Right renal pelvis (tissue), 4 donors: ENCODE measurements at regions not wholly inside any gene's neighbourhood (a gene's known extent, or its start where the extent isn't known, plus 50 kb on each side); places are given as distances from the start of the nearest gene placed in this dataset.

Experiments used
- DNase-seq, 4 donors: peaks; one replicate each; pipeline ENCODE4 v3.0.0-alpha.2; 2013; ENCODE audit warnings: low read depth in 4 of 4, low spot score in 3 of 4, missing footprints in 1 of 4

- no peak for DNase-seq
These were observed 422.7 kb downstream of the MIAT start for GRCh38 chr22:27080036-27080578.

GRCh38 chr22:27080863-27081262, 423.5 kb downstream of the MIAT start:
- no peak for DNase-seq

- DNase-seq, result no peak
These were observed 426.2 kb downstream of the MIAT start for GRCh38 chr22:27083610-27084009.

DNA sequence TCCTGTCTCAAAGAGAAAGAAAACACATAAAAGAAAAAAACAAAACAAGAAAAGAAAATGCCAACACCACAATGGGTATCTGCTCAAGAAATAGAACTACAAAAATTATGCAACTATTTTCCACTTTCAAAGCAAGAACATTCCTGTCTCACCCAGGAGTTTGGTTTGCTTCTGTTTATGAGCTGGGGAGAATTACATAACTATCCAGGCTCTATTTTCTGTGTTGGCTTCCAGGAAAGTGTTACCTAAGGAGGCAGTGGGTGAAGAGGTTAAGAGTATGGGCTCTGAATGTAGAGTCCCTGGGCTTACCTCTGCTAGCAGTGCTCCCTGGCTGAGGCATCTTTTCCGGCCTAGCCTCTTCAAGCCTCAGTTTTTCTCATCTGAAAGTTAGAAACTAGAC, 426.7 kb downstream of the MIAT start:
- no peak for DNase-seq

DNA sequence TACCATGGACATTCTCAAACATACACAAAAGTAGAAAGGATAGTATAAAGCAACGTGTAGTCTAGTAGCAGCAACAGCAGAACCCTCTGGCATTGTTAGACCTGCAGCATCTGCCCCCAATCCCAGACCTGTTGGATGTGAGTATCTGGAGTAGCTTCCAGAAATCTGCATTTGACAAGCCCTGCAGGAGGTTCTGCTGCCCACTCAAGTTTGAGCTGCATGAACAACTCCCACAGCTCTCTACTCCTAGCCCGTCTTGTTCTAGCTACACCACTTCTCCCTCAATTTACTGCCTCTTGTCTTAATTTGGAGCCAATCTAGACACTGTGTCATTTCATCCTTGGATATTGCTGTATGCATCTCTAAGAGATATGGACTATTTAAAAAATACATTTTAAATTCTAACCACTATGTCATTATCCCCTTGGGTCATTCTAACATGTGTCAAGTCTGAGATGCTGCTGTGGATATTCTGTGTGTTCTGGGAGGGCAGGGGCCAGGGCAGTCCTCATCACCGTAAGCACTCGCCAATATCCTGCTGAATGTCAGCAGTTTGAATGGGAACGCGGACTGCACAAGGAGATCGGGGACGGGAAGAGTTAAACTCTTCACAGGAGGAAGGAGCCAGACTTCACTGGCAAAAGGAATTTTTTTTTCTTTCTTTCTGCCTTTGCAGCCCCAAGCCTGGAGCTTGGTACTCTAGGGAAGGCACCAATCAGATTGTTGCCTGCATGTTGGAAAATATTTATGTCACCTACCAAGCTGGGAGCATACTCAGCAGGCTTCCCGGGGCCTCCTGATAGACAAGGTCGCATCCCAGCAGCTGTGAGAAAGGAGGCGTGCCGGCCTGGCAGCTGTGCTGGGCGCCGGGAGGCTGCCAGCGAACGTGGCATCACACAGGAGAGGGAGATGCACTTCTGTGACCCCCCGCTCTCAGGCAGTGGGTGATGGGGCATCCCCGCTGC, 429.0 kb downstream of the MIAT start:
- DNase-seq, result no peak

- DNase-seq, result no peak
These were observed 429.7 kb downstream of the MIAT start for GRCh38 chr22:27087051-27087450.

DNA sequence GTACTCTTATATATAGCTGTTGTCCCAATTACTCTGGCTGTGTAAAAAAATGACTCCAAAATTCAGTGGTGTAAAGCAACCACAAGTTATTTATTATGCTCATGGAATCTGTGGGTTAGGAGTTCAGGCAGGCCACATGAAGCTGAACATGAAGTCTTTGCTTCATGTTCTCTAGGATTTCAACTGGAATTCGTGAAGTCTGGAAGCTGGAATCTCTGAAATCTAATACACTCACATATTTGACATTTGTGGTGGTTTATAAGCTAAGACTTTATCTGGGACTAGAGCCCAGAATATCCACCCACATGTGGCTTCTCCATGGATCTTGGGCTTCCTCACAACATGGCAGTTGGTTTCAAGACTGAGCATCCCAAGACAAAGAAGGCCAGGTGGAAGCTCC, 430.6 kb downstream of the MIAT start:
- no peak for DNase-seq

DNA sequence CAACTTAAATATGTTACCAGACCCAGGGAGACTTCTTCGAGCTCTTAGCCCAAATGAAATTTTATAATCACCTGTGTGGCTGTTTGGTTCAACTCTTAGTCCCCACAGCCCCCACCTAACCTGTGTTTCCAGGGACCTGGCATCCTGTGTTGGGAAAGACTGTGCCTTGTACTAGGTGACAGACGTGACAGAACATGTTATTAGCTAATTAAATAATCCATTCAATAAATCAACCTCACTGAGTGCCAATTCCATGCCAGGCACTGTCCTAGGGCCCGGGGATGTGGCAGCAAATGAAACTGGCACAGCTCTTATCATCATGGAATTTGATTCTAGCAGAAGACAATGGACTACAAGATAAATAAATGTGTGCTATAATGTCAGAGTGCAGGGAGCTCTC, 431.9 kb downstream of the MIAT start:
- DNase-seq, result no peak

- DNase-seq, result no peak
These were observed 433.2 kb downstream of the MIAT start for GRCh38 chr22:27090611-27091011.

DNA sequence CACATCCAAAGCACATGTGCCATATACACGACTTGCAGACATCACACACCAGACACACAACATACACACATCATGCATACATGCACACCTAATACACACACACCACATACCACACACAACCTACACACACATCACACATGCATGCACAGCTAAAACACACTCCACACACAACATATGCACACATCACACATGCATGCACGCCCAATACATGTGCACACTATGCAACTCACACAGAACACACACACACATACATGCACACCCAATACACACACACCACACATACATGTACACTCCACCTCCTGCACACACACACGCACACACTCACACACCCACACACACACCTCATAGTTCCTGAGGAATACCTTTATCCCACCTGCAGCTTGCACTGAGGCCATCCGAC, 436.0 kb downstream of the MIAT start:
- DNase-seq, result no peak

- DNase-seq, result no peak
These were observed 437.4 kb downstream of the MIAT start for GRCh38 chr22:27094633-27095308.

- no peak for DNase-seq
These were observed 440.1 kb downstream of the MIAT start for GRCh38 chr22:27097506-27097905.

DNA sequence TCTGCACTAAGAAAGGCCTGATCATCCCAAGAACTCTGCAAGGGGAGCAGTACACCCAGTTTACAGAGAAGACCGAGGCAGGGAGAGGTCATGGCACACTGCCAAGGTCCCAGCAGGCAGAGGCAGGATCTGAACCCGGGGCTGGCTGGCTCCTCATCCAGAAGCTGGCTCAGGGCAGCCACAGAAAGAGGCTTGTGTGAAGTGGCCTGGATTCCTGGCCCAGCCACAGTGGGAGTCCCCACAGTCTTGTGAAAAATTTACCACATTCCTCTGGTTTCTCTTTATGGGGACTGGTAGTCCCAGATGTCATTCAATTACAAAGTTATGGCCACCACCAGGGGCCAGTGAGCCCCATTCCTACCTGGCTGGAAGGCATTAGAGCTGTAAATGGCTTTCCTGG, 440.5 kb downstream of the MIAT start:
- no peak for DNase-seq

GRCh38 chr22:27099946-27100722, 442.7 kb downstream of the MIAT start:
- no peak for DNase-seq

- peak; percentile 35 to 65 (median 56) for DNase-seq
These were observed 443.4 kb downstream of the MIAT start for GRCh38 chr22:27100789-27101188.

DNA sequence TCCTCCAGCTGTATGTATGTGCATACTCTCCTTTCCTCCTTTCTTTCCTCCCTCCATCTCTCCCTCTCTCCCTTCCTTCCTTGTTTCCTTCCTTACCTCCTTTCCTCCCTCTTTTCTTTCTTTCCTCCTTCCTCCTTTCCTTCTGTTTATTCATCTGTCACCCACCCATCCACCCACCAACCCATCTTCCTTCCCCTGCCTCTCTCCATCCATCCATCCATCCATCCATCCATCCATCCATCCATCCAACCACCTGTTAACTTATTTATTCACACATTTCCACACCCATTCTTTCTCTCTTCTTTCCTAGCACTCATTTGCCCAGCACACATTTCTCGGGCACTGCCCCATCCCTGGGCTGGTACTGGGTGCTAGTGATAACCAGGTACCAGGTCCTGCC, 443.9 kb downstream of the MIAT start:
- no peak for DNase-seq

DNA sequence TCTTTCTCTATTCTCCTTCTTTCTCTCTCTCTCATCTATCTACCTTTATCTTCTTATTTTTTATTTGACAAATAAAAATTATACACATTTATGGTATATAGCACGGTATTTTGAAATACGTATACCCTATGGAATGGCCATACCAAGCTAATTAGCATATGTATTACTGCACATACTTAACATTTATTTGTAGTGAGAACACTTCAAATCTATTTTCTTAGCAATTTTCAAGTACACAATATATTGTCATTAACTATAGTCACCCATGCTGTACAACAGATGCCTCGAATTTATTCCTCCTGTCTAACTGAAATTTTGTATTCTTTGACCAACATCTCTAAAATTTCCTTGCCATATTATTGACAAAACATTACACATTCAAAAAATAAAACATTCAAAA, 447.1 kb downstream of the MIAT start:
- no peak for DNase-seq

DNA sequence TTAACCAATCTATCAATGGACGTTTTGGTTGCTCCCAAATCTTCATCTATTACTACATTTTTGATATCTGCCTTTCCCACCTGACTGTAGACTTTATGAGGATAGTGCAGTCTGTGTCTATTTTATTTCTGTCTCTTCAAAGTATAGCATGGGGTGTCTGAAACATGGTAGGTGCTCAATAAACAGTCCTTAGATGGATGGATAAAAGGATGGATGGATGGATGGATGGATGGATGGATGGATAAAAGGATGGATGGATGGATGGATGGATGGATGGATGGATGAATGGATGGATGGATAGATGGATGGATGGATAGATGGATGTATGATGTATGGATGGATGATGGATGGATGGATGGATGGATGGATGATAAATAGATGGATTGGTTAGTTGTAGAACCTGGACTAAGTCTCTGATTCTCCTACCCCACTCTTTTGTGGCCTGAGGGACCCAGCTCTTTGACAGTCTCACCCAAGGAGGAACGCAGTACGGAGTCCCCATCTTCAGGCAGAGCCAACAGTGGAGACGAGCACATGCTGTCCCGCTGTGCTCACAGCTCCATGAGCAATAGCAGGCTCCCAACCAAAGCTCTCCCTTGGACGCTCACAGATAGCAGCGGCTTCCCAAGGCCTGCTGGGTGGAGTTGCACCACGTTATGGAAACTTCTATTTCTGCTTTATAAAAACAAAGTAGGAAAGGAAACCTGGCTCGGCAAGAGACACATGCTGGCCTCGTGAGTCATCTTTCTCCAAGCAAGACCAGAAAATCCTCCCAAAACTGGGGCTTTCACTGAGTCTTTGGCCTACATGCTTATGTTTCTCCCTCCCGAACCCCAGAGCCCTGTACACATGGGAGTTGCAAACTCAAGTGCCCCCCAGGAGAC, 448.0 kb downstream of the MIAT start:
- DNase-seq, result no peak

- no peak for DNase-seq
These were observed 449.6 kb downstream of the MIAT start for GRCh38 chr22:27106985-27107384.

DNA sequence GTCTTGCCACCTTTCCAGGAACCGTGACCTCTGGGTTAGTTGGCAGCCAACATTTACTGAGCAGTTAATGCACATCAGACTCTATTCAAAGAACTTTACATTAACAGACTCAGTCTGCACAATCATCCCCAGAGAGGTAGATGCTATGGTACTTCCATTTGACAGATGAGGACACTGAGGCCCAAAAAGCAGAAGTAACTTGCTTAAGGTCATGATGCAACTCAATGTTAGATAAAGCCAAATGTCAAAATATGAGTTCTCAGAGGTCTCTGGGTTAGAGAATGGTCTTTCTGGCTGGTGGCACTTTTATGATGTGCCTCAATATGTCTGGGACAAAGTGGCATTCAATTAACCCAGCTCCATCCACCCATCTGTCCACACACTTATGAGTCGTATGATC, 450.0 kb downstream of the MIAT start:
- DNase-seq, result no peak
